ENCODE measurements at regions not wholly inside any gene's neighbourhood (a gene's known extent, or its start where the extent isn't known, plus 50 kb on each side); places are given as distances from the start of the nearest gene placed in this dataset.

DNA sequence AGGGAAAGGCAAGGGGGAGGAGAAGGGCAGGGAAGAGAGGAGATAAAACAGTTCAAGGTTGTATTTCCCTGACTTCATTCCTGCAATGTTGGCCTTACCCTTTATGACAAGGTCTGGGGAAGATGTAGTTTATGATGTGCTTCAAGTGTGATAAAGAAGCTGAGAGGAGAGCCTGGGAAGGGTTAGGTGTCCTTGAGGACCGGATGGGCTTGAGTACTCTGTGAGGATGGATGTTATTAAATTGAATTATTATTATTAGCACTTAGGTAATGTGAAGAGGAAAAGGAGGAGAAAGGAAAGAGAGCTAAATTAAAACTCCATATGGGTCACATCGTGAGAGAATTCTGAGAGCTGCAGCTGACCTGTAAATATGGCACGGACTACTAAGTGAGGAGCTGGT, 719.4 kb upstream of the CELF4 start:
- H3K4me3 ChIP-seq (ENCODE audit: low read depth, low read length): no peak overlapping the region
- no peak for TF ChIP-seq MYC (IDR thresholded peaks at IDR 0.05; ENCODE audit: low read depth, low read length)
- no peak for TF ChIP-seq CTCF (IDR thresholded peaks at IDR 0.05; ENCODE audit: low read depth, low read length)
- no peak for TF ChIP-seq POLR2A (IDR thresholded peaks at IDR 0.05; ENCODE audit: extremely low read depth, insufficient read length)
- DNase-seq (ENCODE audit: low read depth): no peak

GRCh38 chr18:38263066-38263465, 697.5 kb upstream of the CELF4 start:
- TF ChIP-seq MAX (IDR thresholded peaks at IDR 0.05; ENCODE audit: low read depth, low read length) (no peak), MYC (IDR thresholded peaks at IDR 0.05; ENCODE audit: low read depth, low read length) (no peak), POLR2A (IDR thresholded peaks at IDR 0.05; ENCODE audit: extremely low read depth, insufficient read length) (no peak), CTCF (IDR thresholded peaks at IDR 0.05; ENCODE audit: low read depth, low read length) (no peak)
- no peak for DNase-seq (ENCODE audit: low read depth)
- H3K4me3 ChIP-seq (ENCODE audit: low read depth, low read length): no peak overlapping the region

DNA sequence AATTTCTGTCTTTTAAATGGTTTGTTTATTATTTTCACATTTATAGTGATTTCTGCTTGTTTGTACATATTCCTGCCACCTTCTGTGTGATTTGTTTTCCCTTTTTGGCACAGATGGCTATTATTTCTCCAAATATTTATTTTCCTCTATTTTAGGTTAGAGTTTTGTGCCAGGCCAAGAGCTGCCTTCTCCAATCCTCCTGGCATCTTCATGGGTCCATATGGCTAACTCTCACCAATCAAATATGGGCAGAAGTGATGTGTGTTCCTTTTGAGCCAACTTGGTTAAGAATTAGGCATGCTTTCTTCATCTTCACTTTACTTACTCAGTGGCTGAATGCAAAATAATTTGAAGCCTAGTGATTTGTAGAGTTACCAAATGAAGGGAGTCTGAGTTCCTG, 697.1 kb upstream of the CELF4 start:
- no peak overlapping the region for H3K4me3 ChIP-seq (ENCODE audit: low read depth, low read length)
- no peak for DNase-seq (ENCODE audit: low read depth)
- no peak for TF ChIP-seq MYC (IDR thresholded peaks at IDR 0.05; ENCODE audit: low read depth, low read length)
- no peak for TF ChIP-seq POLR2A (IDR thresholded peaks at IDR 0.05; ENCODE audit: extremely low read depth, insufficient read length)
- no peak for TF ChIP-seq CTCF (IDR thresholded peaks at IDR 0.05; ENCODE audit: low read depth, low read length)
- no peak for TF ChIP-seq MAX (IDR thresholded peaks at IDR 0.05; ENCODE audit: low read depth, low read length)

DNA sequence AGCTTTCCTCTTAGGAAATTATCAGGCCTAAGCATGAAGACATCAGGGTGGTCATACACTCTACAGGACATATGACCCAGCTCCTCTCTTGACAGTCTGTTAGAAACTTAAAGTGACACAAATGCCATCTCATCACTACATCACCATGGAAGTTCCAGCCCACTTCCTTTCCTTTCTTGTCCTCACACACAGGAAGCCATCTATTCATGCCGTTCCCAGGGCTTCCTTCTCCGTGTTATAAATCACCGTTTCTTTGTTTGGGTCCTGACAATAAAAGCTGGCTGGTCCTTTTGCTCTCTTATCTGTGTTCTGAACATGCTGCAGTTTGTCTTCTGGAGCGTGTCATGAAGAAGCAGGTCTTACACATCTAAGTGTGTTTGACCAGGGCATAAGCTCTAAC, 692.1 kb upstream of the CELF4 start:
- TF ChIP-seq CTCF (IDR thresholded peaks at IDR 0.05; ENCODE audit: low read depth, low read length) (no peak), POLR2A (IDR thresholded peaks at IDR 0.05; ENCODE audit: extremely low read depth, insufficient read length) (no peak), MAX (IDR thresholded peaks at IDR 0.05; ENCODE audit: low read depth, low read length) (no peak), MYC (IDR thresholded peaks at IDR 0.05; ENCODE audit: low read depth, low read length) (no peak)
- no peak for DNase-seq (ENCODE audit: low read depth)
- H3K4me3 ChIP-seq (ENCODE audit: low read depth, low read length): no peak overlapping the region

DNA sequence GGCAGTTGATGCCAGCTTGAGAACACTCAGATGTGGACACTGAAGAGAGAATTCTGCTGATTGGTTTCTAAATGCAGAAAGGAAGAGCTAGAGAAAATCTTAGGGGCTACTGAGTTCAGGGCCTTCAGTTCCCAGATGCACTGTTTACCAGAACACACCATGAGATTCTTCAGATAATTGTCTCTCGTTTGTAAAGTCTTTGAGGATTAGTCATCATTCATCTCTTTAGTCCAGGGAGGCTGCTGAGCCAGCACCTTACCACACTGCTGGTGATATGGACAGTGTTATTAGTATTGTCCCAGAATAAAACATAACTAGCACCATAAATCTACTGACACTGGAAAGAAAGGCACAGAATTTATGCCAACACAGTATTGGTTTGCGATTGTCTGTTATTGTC, 690.8 kb upstream of the CELF4 start:
- no peak overlapping the region for H3K4me3 ChIP-seq (ENCODE audit: low read depth, low read length)
- TF ChIP-seq POLR2A (IDR thresholded peaks at IDR 0.05; ENCODE audit: extremely low read depth, insufficient read length) (no peak), CTCF (IDR thresholded peaks at IDR 0.05; ENCODE audit: low read depth, low read length) (no peak), MAX (IDR thresholded peaks at IDR 0.05; ENCODE audit: low read depth, low read length) (no peak), MYC (IDR thresholded peaks at IDR 0.05; ENCODE audit: low read depth, low read length) (no peak)
- no peak for DNase-seq (ENCODE audit: low read depth)

- no peak overlapping the region for H3K4me3 ChIP-seq (ENCODE audit: low read depth, low read length)
- TF ChIP-seq CTCF (IDR thresholded peaks at IDR 0.05; ENCODE audit: low read depth, low read length) (no peak), MYC (IDR thresholded peaks at IDR 0.05; ENCODE audit: low read depth, low read length) (no peak), MAX (IDR thresholded peaks at IDR 0.05; ENCODE audit: low read depth, low read length) (no peak), POLR2A (IDR thresholded peaks at IDR 0.05; ENCODE audit: extremely low read depth, insufficient read length) (no peak)
- DNase-seq (ENCODE audit: low read depth): no peak
These were observed 685.4 kb upstream of the CELF4 start for GRCh38 chr18:38250971-38251370.
